Ishikawa (cell line): ENCODE measurements at regions not wholly inside any gene's neighbourhood (a gene's known extent, or its start where the extent isn't known, plus 50 kb on each side); places are given as distances from the start of the nearest gene placed in this dataset.

Source experiments
- CEBPB ChIP-seq: IDR thresholded peaks from 2 replicates; pipeline ENCODE4 v1.6.1; 2012
- CREB1 ChIP-seq: IDR thresholded peaks from 2 replicates; pipeline ENCODE4 v1.6.1; 2012; ENCODE audit warnings: low read depth
- EGR1 ChIP-seq: IDR thresholded peaks from 2 replicates; pipeline ENCODE4 v1.6.1; 2012
- EP300 ChIP-seq: IDR thresholded peaks from 2 replicates; pipeline ENCODE4 v1.6.1; 2012; ENCODE audit warnings: borderline replicate concordance
- FOXM1 ChIP-seq: IDR thresholded peaks from 2 replicates; pipeline ENCODE4 v1.6.1; 2012; ENCODE audit warnings: low read depth, borderline replicate concordance
- MAX ChIP-seq: IDR thresholded peaks from 2 replicates; pipeline ENCODE4 v1.6.1; 2012
- NFIC ChIP-seq: IDR thresholded peaks from 2 replicates; pipeline ENCODE4 v1.6.1; 2012
- RAD21 ChIP-seq: IDR thresholded peaks from 2 replicates; pipeline ENCODE4 v1.6.1; 2012; ENCODE audit warnings: low read depth
- TAF1 ChIP-seq: IDR thresholded peaks from 2 replicates; pipeline ENCODE4 v1.6.1; 2012; ENCODE audit warnings: low read depth, mild to moderate bottlenecking
- TCF12 ChIP-seq: IDR thresholded peaks from 2 replicates; pipeline ENCODE4 v1.6.1; 2012; ENCODE audit warnings: low read depth
- TEAD4 ChIP-seq: IDR thresholded peaks from 2 replicates; pipeline ENCODE4 v1.6.1; 2012
- USF1 ChIP-seq: IDR thresholded peaks from 2 replicates; pipeline ENCODE4 v1.6.1; 2012
- YY1 ChIP-seq: IDR thresholded peaks from 2 replicates; pipeline ENCODE4 v1.6.1; 2012; ENCODE audit warnings: low read depth
- ZBTB7A ChIP-seq: IDR thresholded peaks from 2 replicates; pipeline ENCODE4 v1.6.1; 2012; ENCODE audit warnings: low read depth
- TF ChIP-seq, protein P1 (sequence below): IDR thresholded peaks from 2 replicates; pipeline ENCODE4 v1.6.1; 2012; ENCODE audit warnings: low read depth, mild to moderate bottlenecking

DNA sequence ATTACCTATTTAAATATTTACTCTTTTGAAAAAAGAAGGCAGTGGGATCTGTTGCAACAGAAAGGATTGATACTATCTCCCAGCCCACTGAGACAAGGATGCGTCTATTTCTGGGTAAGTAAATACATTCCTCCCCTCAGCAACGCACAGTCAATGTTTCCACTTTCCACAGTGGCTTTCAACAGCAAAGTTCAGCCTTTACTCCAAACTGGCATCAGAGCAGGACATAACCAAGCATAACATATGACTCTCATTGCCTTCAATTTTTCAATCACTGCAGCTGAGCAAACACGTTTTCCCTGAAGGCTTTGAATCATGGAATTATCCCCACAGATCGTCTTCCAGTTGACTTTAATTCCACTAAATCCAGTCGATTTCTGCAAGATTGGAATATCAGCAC, 160.3 kb upstream of the FRG1 start:
- TF ChIP-seq TAF1 = no peak
- TF ChIP-seq YY1 = no peak
- TF ChIP-seq USF1 = no peak
- TF ChIP-seq CEBPB = no peak
- TF ChIP-seq EGR1 = no peak
- TF ChIP-seq FOXM1 = no peak
- TF ChIP-seq, protein P1, sequence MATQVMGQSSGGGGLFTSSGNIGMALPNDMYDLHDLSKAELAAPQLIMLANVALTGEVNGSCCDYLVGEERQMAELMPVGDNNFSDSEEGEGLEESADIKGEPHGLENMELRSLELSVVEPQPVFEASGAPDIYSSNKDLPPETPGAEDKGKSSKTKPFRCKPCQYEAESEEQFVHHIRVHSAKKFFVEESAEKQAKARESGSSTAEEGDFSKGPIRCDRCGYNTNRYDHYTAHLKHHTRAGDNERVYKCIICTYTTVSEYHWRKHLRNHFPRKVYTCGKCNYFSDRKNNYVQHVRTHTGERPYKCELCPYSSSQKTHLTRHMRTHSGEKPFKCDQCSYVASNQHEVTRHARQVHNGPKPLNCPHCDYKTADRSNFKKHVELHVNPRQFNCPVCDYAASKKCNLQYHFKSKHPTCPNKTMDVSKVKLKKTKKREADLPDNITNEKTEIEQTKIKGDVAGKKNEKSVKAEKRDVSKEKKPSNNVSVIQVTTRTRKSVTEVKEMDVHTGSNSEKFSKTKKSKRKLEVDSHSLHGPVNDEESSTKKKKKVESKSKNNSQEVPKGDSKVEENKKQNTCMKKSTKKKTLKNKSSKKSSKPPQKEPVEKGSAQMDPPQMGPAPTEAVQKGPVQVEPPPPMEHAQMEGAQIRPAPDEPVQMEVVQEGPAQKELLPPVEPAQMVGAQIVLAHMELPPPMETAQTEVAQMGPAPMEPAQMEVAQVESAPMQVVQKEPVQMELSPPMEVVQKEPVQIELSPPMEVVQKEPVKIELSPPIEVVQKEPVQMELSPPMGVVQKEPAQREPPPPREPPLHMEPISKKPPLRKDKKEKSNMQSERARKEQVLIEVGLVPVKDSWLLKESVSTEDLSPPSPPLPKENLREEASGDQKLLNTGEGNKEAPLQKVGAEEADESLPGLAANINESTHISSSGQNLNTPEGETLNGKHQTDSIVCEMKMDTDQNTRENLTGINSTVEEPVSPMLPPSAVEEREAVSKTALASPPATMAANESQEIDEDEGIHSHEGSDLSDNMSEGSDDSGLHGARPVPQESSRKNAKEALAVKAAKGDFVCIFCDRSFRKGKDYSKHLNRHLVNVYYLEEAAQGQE = no peak
- no peak for TF ChIP-seq TCF12
- no peak for TF ChIP-seq MAX
- TF ChIP-seq CREB1 = no peak
- TF ChIP-seq NFIC = no peak
- no peak for TF ChIP-seq EP300
- no peak for TF ChIP-seq RAD21
- TF ChIP-seq TEAD4 = no peak
- no peak for TF ChIP-seq ZBTB7A

DNA sequence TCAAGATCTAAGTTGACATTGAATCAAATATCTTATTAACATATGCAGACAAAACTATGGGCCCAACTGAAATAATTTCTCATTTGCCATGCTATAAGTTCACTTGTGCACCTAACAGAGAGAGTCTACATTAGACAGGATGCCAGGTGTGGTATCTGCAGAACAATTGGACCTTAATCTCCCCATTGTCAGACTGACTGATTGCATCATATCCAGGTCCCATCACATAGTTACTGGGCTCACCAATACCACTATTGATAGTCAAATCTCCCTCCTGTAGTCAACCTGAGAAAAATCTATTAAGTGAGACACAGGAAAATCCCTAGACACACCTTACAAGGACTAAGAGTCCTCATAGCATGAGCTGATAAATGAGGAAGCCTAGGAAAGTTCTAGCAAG, 156.0 kb upstream of the FRG1 start:
- TF ChIP-seq MAX (no peak), EP300 (no peak), YY1 (no peak), TEAD4 (no peak), USF1 (no peak), NFIC (no peak), FOXM1 (no peak), ZBTB7A (no peak), EGR1 (no peak), CREB1 (no peak), TAF1 (no peak), TCF12 (no peak), RAD21 (no peak), CEBPB (no peak)
- TF ChIP-seq, protein P1 = no peak

GRCh38 chr4:189785257-189785656, 155.4 kb upstream of the FRG1 start:
- no peak for TF ChIP-seq USF1
- TF ChIP-seq ZBTB7A = no peak
- no peak for TF ChIP-seq FOXM1
- no peak for TF ChIP-seq EGR1
- TF ChIP-seq TEAD4 = no peak
- TF ChIP-seq MAX = no peak
- TF ChIP-seq EP300 = no peak
- no peak for TF ChIP-seq YY1
- TF ChIP-seq CEBPB = no peak
- no peak for TF ChIP-seq TCF12
- TF ChIP-seq NFIC = no peak
- no peak for TF ChIP-seq RAD21
- no peak for TF ChIP-seq TAF1

DNA sequence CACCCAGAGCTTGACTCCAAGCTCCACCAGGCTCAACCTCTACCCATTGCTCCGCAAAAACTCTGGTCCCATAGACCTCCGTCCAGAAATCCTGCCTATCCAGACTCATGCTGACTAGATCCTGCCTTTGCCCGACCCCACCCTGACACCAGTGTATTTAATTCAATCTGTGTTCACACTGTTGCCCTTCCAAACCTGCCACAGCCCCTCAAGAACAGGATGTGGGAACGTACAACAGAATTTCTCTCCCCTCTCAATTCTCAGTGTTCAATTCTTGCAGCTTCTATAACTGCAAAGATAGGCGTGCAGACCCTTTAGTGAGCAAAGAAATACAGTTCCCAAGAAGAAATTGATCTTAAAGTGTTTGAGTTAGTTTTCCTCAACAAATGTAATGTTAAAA, 154.2 kb upstream of the FRG1 start:
- TF ChIP-seq, protein P1 = no peak
- no peak for TF ChIP-seq TCF12
